Choroid plexus epithelial cell (primary cell): ENCODE measurements at regions not wholly inside any gene's neighbourhood (a gene's known extent, or its start where the extent isn't known, plus 50 kb on each side); places are given as distances from the start of the nearest gene placed in this dataset.

Experiments used
- DNase-seq: peaks from one replicate; pipeline ENCODE4 v3.0.0-alpha.2; 2010; ENCODE audit warnings: low read depth
- H3K4me3 ChIP-seq: 2 replicates; pipeline ENCODE4 v1.5.1; 2011; ENCODE audit warnings: low read depth, mild to moderate bottlenecking, control low read depth, low read length, moderate library complexity
- TF ChIP-seq, protein P1 (sequence below): conservative IDR thresholded peaks from 2 replicates; pipeline ENCODE4 v1.5.1; 2011; ENCODE audit warnings: low read depth, mild to moderate bottlenecking, control low read depth, inconsistent platforms, low read length, moderate library complexity

DNA sequence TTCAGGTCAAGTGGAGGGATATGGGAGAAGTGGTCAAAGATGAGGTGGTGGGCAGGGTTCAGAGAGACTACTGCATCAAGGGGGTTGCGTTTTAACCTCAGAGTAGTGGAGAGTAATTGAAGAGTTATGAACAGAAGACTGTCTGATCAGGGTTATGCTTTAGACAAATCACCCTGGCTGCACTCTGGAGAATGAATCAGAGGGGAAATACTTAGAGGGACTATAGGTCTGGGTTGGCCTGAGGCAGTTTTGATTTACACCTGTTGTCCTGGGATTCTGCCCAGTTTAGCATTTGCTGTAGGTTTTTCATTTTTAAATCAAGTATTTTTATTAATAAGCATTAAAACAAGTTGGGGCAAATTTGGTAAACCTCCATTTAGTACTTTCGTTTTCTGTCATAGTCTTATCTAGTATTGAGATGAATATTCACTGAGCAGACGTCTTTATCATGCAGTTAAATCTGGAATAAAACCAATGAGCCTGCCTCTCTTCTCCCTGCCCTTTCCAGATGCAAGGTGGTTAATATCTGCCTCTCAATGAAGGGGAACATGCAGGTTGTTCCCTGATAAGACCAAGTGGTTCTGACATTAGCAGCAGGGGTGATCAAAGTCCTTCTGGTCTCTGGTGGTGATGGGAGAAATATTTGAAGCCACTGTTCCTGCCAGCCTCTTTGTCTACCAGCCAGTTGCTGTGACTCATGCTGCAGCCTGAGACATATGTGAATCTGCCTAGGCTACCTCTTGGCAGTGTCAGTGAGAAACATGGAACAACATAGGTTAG is 116.0 kb upstream of the RPS6KA3 start:
- DNase-seq = no peak
- TF ChIP-seq, protein P1, sequence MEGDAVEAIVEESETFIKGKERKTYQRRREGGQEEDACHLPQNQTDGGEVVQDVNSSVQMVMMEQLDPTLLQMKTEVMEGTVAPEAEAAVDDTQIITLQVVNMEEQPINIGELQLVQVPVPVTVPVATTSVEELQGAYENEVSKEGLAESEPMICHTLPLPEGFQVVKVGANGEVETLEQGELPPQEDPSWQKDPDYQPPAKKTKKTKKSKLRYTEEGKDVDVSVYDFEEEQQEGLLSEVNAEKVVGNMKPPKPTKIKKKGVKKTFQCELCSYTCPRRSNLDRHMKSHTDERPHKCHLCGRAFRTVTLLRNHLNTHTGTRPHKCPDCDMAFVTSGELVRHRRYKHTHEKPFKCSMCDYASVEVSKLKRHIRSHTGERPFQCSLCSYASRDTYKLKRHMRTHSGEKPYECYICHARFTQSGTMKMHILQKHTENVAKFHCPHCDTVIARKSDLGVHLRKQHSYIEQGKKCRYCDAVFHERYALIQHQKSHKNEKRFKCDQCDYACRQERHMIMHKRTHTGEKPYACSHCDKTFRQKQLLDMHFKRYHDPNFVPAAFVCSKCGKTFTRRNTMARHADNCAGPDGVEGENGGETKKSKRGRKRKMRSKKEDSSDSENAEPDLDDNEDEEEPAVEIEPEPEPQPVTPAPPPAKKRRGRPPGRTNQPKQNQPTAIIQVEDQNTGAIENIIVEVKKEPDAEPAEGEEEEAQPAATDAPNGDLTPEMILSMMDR = no peak
- H3K4me3 ChIP-seq = no peak overlapping the region

DNA sequence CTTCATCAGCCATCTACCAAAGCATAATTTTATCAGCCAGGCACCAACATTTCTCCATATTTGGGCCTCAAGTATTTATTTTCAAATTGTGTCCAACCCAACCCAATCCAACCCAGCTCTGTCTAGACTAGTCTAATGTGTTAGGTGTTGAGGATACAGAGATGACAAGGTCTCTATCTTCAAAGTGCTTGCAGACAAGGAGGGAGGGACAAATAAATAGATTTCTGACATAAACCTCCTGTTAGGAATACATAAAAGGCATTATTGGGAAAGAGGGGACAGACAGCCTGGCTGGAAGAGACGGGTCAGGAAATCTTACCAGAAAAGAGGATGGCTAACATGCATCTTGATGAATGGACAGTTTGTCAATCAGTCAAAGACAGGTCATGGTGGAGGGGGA is 115.4 kb upstream of the RPS6KA3 start:
- TF ChIP-seq, protein P1 = no peak
- no peak for DNase-seq
- no peak overlapping the region for H3K4me3 ChIP-seq

DNA sequence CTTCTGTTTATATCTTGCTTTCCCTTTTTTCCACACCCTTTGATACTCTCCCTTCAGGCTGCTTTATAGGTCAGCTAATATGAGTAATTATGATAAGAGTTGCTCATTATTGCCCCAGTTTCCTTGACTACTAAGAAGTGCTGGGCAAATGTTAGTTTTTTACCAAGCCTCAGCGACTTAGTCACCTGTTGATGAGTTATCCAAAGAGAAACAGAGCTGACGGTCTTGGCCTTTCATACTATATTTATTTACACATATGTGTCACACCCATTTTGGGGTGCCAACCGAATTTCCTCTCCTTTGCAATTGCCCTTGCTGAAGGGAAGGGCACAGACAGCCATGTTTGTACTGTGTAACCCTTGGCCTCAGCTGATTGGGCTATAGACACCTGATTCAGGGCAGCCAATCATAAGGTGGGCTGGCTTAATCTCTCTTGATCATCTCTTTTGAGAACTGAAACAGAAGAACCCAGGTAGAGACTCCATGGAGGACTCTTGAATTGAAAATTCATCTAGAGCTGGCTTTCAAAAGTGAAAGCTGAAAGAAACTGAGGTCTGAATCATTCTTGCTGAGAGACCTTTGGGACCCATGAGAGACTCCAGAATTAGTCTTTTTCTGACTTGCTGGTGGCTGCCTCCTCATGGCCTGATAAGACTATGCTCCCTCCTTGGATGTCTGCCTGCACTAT is 111.7 kb upstream of the RPS6KA3 start:
- TF ChIP-seq, protein P1 = no peak
- no peak overlapping the region for H3K4me3 ChIP-seq
- no peak for DNase-seq

DNA sequence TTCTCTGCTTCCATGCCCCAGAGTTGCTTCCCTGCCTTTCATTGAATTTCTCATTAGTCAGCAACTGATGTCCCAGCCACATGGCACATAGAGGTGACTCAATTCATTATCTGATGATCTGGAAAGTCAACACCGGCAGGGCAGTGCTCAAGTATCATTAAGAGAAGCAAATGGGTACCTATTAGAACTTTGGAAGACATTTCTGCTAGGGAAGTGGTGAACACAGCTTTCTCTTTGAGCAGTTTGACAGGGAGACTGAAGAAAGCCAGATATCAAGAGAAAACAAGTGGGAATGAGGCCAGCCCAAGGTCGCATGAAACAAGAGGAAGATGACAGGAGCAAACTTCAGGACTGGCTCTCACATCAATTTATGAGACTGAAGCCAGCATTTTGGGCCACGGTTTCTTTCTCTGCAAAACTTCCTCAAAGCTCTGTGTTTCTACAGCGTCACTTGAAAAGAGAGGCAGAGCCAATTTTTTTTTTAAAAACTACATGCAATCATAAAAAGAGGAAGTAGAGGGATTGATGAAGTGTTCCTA is 108.3 kb upstream of the RPS6KA3 start:
- TF ChIP-seq, protein P1 = no peak
- DNase-seq = no peak
- no peak overlapping the region for H3K4me3 ChIP-seq

DNA sequence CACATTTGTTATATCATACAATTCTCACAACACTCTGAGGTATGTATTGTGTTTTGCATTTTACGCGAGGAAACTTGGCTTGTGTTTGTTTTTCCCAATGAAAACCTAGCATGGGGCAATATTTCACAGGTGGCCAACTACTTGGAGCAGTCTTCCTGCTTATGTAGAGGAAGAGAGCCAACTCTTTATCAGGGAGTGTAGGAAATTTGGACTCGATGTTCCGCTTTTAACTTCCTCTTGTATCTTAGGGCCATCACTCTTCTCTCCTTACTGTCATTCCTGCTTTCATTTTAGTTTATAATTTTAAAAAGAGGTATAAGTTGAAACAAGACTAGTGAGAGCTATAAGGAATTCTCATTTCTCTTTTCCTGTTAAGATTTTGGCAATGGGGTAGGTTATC is 107.7 kb upstream of the RPS6KA3 start:
- TF ChIP-seq, protein P1 = no peak
- DNase-seq = no peak
- no peak overlapping the region for H3K4me3 ChIP-seq

DNA sequence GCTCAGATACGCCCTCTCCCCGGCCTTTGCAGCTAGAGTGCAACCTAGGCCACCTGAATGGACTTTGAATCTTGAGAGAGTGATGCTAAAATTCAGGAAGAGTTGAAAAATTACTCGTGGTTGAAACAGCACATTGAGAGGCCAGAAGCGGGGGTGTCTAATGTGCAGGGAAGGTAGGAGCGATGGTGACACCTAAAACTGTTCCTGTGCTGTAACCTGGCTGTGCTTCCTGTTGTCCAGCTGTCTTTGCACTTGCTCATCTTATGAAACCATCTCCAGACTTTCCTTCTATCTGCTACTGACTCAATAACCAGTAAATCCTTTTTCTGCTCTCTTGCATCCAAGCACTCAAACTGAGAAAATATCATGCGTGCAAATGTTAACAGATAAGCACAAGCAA is 106.4 kb upstream of the RPS6KA3 start:
- TF ChIP-seq, protein P1 = no peak
- H3K4me3 ChIP-seq = no peak overlapping the region
- DNase-seq = no peak
